Glutamatergic neuron (in vitro differentiated cells): ENCODE measurements at regions not wholly inside any gene's neighbourhood (a gene's known extent, or its start where the extent isn't known, plus 50 kb on each side); places are given as distances from the start of the nearest gene placed in this dataset.
"Not testable (repeated sequence)": the region's sequence is repeated elsewhere in the genome, so short reads cannot be mapped to it uniquely, and the experiment has no call there.

Experiments used
- DNase-seq: peaks from one replicate; pipeline ENCODE4 v3.0.0; 2022
- H3K27ac Mint-ChIP-seq: one replicate; pipeline ENCODE4 v1.8.0; 2020; ENCODE audit warnings: mild to moderate bottlenecking, mixed read lengths, inconsistent platforms; ENCODE audit not compliant: unreplicated experiment
- H3K27me3 Mint-ChIP-seq: one replicate; pipeline ENCODE4 v1.8.0; 2020; ENCODE audit warnings: mild to moderate bottlenecking, moderate library complexity, mixed read lengths, inconsistent platforms; ENCODE audit not compliant: unreplicated experiment
- H3K36me3 Mint-ChIP-seq: one replicate; pipeline ENCODE4 v1.8.0; 2020; ENCODE audit warnings: mild to moderate bottlenecking, mixed read lengths, inconsistent platforms; ENCODE audit not compliant: unreplicated experiment
- H3K4me1 Mint-ChIP-seq: one replicate; pipeline ENCODE4 v1.8.0; 2020; ENCODE audit warnings: mild to moderate bottlenecking, low read depth, mixed read lengths, inconsistent platforms; ENCODE audit not compliant: unreplicated experiment
- H3K4me3 Mint-ChIP-seq: one replicate; pipeline ENCODE4 v1.8.0; 2020; ENCODE audit warnings: mild to moderate bottlenecking, mixed read lengths, inconsistent platforms; ENCODE audit not compliant: unreplicated experiment
- H3K9me3 Mint-ChIP-seq: one replicate; pipeline ENCODE4 v1.8.0; 2020; ENCODE audit warnings: mild to moderate bottlenecking, moderate library complexity, mixed read lengths, inconsistent platforms; ENCODE audit not compliant: unreplicated experiment
- TF ChIP-seq, protein P1 (sequence below): fragments of 200-600 bp; sonication (generic); IDR thresholded peaks from one replicate; pipeline ENCODE4 v1.5.0; 2021; ENCODE audit not compliant: partially characterized antibody, unreplicated experiment

DNA sequence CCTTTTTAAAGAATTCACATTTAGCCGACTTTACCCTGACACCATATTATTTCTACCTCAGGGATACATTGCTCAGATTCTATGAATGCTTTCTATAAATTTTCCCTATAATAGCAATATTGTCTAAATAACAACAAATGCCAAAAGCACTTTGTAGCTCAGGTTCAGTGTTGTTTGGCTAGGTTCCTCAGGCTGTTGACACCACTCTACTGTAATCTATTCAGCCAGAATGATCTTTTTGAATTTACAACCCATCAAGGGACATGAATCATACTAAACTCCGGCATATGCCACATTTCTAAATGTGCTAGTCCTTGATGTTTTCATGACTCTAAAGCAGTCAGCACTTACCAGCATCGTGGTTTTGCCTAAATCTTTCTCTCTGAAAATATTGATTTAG is 641.5 kb upstream of the CDH10 start:
- no peaks in the 10 kb centered on the region for H3K4me1 Mint-ChIP-seq
- no peaks in the 10 kb centered on the region for H3K36me3 Mint-ChIP-seq
- H3K9me3 Mint-ChIP-seq = no peaks in the 10 kb centered on the region
- H3K27ac Mint-ChIP-seq = no peak overlapping the region
- DNase-seq = no peak
- H3K27me3 Mint-ChIP-seq = peaks cover 2% of the 10 kb centered on the region
- H3K4me3 Mint-ChIP-seq = no peak overlapping the region
- TF ChIP-seq, protein P1, sequence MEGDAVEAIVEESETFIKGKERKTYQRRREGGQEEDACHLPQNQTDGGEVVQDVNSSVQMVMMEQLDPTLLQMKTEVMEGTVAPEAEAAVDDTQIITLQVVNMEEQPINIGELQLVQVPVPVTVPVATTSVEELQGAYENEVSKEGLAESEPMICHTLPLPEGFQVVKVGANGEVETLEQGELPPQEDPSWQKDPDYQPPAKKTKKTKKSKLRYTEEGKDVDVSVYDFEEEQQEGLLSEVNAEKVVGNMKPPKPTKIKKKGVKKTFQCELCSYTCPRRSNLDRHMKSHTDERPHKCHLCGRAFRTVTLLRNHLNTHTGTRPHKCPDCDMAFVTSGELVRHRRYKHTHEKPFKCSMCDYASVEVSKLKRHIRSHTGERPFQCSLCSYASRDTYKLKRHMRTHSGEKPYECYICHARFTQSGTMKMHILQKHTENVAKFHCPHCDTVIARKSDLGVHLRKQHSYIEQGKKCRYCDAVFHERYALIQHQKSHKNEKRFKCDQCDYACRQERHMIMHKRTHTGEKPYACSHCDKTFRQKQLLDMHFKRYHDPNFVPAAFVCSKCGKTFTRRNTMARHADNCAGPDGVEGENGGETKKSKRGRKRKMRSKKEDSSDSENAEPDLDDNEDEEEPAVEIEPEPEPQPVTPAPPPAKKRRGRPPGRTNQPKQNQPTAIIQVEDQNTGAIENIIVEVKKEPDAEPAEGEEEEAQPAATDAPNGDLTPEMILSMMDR = no peak

DNA sequence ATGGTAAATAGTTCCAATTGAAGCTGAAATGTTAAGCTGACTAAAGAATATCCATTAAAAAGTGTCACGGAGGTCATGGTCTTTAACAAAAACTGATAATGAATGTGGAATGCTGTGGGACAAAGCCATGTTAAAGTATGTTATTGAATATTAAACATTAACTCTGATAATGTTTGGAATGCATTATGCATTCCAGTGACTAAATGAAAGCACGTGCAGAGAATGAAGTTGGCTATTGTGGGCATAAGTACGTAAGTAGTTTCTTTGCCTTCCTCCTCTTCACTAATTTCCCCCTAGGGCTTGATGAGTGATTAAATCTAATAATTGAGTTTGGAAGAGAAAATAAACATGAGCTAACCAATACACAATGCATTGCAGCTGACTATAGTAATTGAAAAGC is 640.4 kb upstream of the CDH10 start:
- no peaks in the 10 kb centered on the region for H3K4me1 Mint-ChIP-seq
- TF ChIP-seq, protein P1 = no peak
- no peaks in the 10 kb centered on the region for H3K9me3 Mint-ChIP-seq
- no peak overlapping the region for H3K4me3 Mint-ChIP-seq
- H3K27ac Mint-ChIP-seq = no peak overlapping the region
- no peaks in the 10 kb centered on the region for H3K36me3 Mint-ChIP-seq
- no peak for DNase-seq
- peaks cover 2% of the 10 kb centered on the region for H3K27me3 Mint-ChIP-seq

DNA sequence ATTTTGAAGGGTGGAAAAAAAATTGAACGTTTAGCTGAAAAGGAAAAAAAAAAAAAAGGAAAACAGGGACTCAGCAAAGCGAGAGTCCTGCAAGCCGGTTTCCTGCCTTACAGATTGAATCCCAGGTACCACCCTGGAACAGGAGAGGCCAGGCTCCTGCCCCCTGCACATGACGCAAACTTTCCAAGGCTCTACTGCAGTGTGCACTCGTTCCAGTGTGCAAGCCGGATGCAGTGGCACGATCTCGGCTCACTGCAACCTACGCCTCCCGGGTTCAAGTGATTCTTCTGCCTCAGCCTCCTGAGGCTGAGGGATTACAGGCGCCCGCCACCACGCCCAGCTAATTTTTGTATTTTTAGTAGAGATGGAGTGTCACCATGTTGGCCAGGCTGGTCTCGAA is 618.7 kb upstream of the CDH10 start:
- H3K36me3 Mint-ChIP-seq, H3K9me3 Mint-ChIP-seq, H3K27ac Mint-ChIP-seq, DNase-seq, H3K4me1 Mint-ChIP-seq, H3K4me3 Mint-ChIP-seq, H3K27me3 Mint-ChIP-seq: not testable (repeated sequence)

DNA sequence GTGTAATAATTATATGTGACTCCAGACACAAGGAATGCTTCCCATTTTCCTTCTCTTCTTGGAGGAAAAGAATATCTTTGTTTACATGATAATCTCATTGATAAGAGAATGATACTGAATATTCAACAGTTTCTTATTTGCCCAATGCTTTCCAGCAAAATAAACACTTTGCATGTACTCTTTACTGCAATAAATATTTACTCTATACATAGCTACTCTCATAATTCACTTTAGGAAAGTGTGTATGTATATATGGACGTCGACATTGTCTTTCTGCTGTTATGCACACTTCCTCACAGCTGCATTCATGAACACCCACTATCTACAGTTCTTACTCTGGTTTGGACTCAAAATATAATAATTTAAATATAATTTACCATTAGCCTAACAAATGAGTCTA is 617.4 kb upstream of the CDH10 start:
- Mint-ChIP-seq H3K9me3 (peaks cover 1% of the 10 kb centered on the region), H3K4me3 (no peak overlapping the region), H3K27me3 (no peaks in the 10 kb centered on the region), H3K4me1 (no peaks in the 10 kb centered on the region), H3K27ac (no peak overlapping the region), H3K36me3 (no peaks in the 10 kb centered on the region)
- TF ChIP-seq, protein P1 = no peak
- DNase-seq = no peak

DNA sequence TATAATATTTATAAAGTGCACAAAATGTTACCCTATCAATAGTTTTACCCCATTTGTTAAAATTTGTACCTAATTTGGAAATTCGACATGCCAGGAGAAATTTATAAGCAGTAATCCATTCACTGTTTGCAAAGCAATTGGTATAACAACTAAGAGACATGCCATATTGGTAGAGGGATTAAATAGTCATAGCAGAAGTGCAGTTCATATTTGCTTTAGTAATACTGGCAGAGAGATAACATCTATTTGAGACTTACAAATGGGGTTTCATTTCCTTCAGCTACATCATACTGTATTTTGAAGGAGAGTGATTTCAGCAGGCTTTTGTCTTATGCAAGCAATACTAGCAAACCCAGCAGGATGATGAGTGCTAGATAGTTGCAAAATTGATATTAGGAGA is 610.4 kb upstream of the CDH10 start:
- Mint-ChIP-seq H3K27me3 (no peaks in the 10 kb centered on the region), H3K36me3 (no peaks in the 10 kb centered on the region), H3K27ac (no peak overlapping the region), H3K4me1 (peaks cover 11% of the 10 kb centered on the region), H3K4me3 (no peak overlapping the region), H3K9me3 (no peaks in the 10 kb centered on the region)
- DNase-seq = no peak
- TF ChIP-seq, protein P1 = no peak

DNA sequence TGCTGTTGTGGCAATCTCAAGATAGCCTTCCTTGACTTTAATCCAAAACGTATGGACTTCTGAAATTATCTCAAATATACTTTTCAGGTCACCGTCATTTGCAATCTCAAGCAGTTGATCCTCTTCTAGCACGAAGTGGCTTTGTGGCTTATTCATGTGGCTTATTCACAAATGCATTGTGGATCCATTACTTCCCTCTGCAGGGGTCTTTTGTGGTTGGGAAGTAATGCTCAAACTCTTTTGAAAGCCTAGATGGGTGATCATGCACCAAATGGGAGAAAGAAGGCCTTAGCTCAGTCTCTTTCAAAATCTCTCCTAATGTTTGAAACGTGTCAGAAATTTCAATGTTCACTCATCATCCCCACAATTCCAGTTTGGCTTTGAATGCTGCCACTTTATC is 597.2 kb upstream of the CDH10 start:
- no peaks in the 10 kb centered on the region for H3K9me3 Mint-ChIP-seq
- H3K4me1 Mint-ChIP-seq = no peaks in the 10 kb centered on the region
- no peak overlapping the region for H3K4me3 Mint-ChIP-seq
- no peaks in the 10 kb centered on the region for H3K36me3 Mint-ChIP-seq
- no peak overlapping the region for H3K27ac Mint-ChIP-seq
- DNase-seq = no peak
- H3K27me3 Mint-ChIP-seq = no peaks in the 10 kb centered on the region
- TF ChIP-seq, protein P1 = no peak

DNA sequence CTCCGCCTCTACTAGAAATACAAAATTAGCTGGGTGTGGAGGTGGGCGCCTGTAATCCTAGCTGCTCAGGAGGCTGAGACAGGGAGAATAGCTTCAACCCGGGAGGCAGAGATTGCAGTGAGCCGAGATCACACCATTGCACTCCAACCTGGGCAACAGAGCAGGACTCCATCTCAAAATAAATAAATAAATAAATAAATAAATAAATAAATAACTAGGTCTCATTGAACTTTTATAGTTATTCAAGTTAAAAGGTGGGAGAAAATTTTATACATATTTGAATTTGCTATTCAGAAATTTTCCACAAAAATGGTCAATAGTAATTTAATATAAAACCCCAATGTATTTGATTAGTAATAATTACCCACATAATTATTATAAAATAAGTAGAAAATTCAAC is 593.9 kb upstream of the CDH10 start:
- H3K27me3 Mint-ChIP-seq, H3K4me1 Mint-ChIP-seq: not testable (repeated sequence)

More for the DNA sequence above, 593.9 kb upstream of the CDH10 start:
- not testable (repeated sequence) for H3K27ac Mint-ChIP-seq, H3K36me3 Mint-ChIP-seq, H3K4me3 Mint-ChIP-seq, DNase-seq, H3K9me3 Mint-ChIP-seq
